H9 (cell line): ENCODE measurements at regions not wholly inside any gene's neighbourhood (a gene's known extent, or its start where the extent isn't known, plus 50 kb on each side); places are given as distances from the start of the nearest gene placed in this dataset.

Source experiments
- DNase-seq: peaks from one replicate; pipeline ENCODE4 v3.0.0-alpha.2; 2017
- H2AFZ ChIP-seq: one replicate; pipeline ENCODE4 v1.6.1; 2013; ENCODE audit warnings: mild to moderate bottlenecking, low read length, control low read depth, moderate library complexity
- H2AK5ac ChIP-seq: 2 replicates; pipeline ENCODE4 v1.6.1; 2013; ENCODE audit warnings: low read length, control low read depth, mixed read lengths; ENCODE audit not compliant: insufficient read length
- H2BK120ac ChIP-seq: one replicate; pipeline ENCODE4 v1.6.1; 2013; ENCODE audit warnings: low read depth, mild to moderate bottlenecking, low read length, control low read depth, inconsistent platforms; ENCODE audit not compliant: poor library complexity, severe bottlenecking
- H2BK12ac ChIP-seq: 2 replicates; pipeline ENCODE4 v1.6.1; 2013; ENCODE audit warnings: low read length, control low read depth, mixed read lengths, low read depth; ENCODE audit not compliant: insufficient read length
- H2BK15ac ChIP-seq: 2 replicates; pipeline ENCODE4 v1.6.1; 2013; ENCODE audit warnings: low read depth, low read length, control low read depth
- H2BK20ac ChIP-seq: one replicate; pipeline ENCODE4 v1.6.1; 2013; ENCODE audit warnings: low read depth, mild to moderate bottlenecking, low read length, control low read depth, inconsistent platforms; ENCODE audit not compliant: poor library complexity, severe bottlenecking
- H2BK5ac ChIP-seq: 2 replicates; pipeline ENCODE4 v1.6.1; 2013; ENCODE audit warnings: low read length, control low read depth, mixed read lengths; ENCODE audit not compliant: insufficient read length
- H3K14ac ChIP-seq: 2 replicates; pipeline ENCODE4 v1.6.1; 2013; ENCODE audit warnings: low read length, control low read depth; ENCODE audit not compliant: insufficient read depth
- H3K18ac ChIP-seq: 2 replicates; pipeline ENCODE4 v1.6.1; 2013; ENCODE audit warnings: low read depth, mild to moderate bottlenecking, mixed read lengths, low read length, control low read depth; ENCODE audit not compliant: insufficient read length
- H3K23ac ChIP-seq: 2 replicates; pipeline ENCODE4 v1.6.1; 2013; ENCODE audit warnings: low read length, control low read depth, mixed read lengths, low read depth; ENCODE audit not compliant: insufficient read length
- H3K23me2 ChIP-seq: 2 replicates; pipeline ENCODE4 v1.6.1; 2013; ENCODE audit warnings: low read depth, mild to moderate bottlenecking, mixed read lengths, low read length, control low read depth; ENCODE audit not compliant: insufficient read length, poor library complexity, severe bottlenecking
- H3K27ac ChIP-seq: 2 replicates; pipeline ENCODE4 v1.5.1; 2013; ENCODE audit warnings: low read length, control low read depth, mixed read lengths, low read depth; ENCODE audit not compliant: insufficient read length
- H3K27me3 ChIP-seq: 2 replicates; pipeline ENCODE4 v1.6.1; 2013; ENCODE audit warnings: low read length, control low read depth, inconsistent platforms; ENCODE audit not compliant: insufficient read depth
- H3K4ac ChIP-seq: 2 replicates; pipeline ENCODE4 v1.6.1; 2013; ENCODE audit warnings: low read depth, mild to moderate bottlenecking, control low read depth, inconsistent platforms, low read length, moderate library complexity
- H3K4me1 ChIP-seq: 2 replicates; pipeline ENCODE4 v1.6.1; 2013; ENCODE audit warnings: low read length, control low read depth, inconsistent platforms; ENCODE audit not compliant: insufficient read depth
- H3K4me2 ChIP-seq: 2 replicates; pipeline ENCODE4 v1.6.1; 2013; ENCODE audit warnings: low read length, control low read depth, mixed read lengths; ENCODE audit not compliant: insufficient read length, insufficient read depth
- H3K56ac ChIP-seq: 2 replicates; pipeline ENCODE4 v1.6.1; 2013; ENCODE audit warnings: low read depth, mild to moderate bottlenecking, mixed read lengths, low read length, control low read depth; ENCODE audit not compliant: insufficient read length
- H3K79me1 ChIP-seq: 2 replicates; pipeline ENCODE4 v1.6.1; 2013; ENCODE audit warnings: low read depth, mild to moderate bottlenecking, moderate library complexity, low read length, control low read depth, inconsistent platforms; ENCODE audit not compliant: insufficient read depth, poor library complexity, severe bottlenecking
- H3K79me2 ChIP-seq: 2 replicates; pipeline ENCODE4 v1.6.1; 2013; ENCODE audit warnings: low read length, control low read depth, inconsistent platforms; ENCODE audit not compliant: insufficient read depth
- H3K9ac ChIP-seq: 2 replicates; pipeline ENCODE4 v1.6.1; 2013; ENCODE audit warnings: low read length, control low read depth, mixed read lengths; ENCODE audit not compliant: insufficient read length; ENCODE audit errors: extremely low read depth
- H3K9me3 ChIP-seq: one replicate; pipeline ENCODE4 v1.6.1; 2013; ENCODE audit warnings: low read depth, low read length, inconsistent platforms; ENCODE audit not compliant: control insufficient read depth
- H3T11ph ChIP-seq: one replicate; pipeline ENCODE4 v1.6.1; 2013; ENCODE audit warnings: mild to moderate bottlenecking, low read length, control low read depth, inconsistent platforms
- H4K20me1 ChIP-seq: one replicate; pipeline ENCODE4 v1.6.1; 2013; ENCODE audit not compliant: control insufficient read depth, insufficient read length, insufficient read depth
- H4K5ac ChIP-seq: 2 replicates; pipeline ENCODE4 v1.6.1; 2013; ENCODE audit warnings: low read depth, mild to moderate bottlenecking, mixed read lengths, low read length, control low read depth; ENCODE audit not compliant: insufficient read length
- H4K8ac ChIP-seq: replicated peaks from 2 replicates; pipeline ENCODE4 v1.6.1; 2013; ENCODE audit warnings: low read length, control low read depth, mixed read lengths, low read depth; ENCODE audit not compliant: insufficient read length
- H4K91ac ChIP-seq: 2 replicates; pipeline ENCODE4 v1.6.1; 2013; ENCODE audit warnings: low read depth, mild to moderate bottlenecking, moderate library complexity, mixed read lengths, low read length, control low read depth; ENCODE audit not compliant: insufficient read length
- H3K27ac Mint-ChIP-seq, 3 experiments: 2 replicates in 2 of 3; 3 replicates in 1 of 3; pipeline ENCODE4 v1.8.0; 2020 to 2021; ENCODE audit warnings: mixed read lengths in 3 of 3, mild to moderate bottlenecking in 1 of 3, moderate library complexity in 1 of 3
- H3K27me3 Mint-ChIP-seq: 2 replicates; pipeline ENCODE4 v1.8.0; 2021; ENCODE audit warnings: low read depth, mild to moderate bottlenecking, moderate library complexity, mixed read lengths
- H3K36me3 Mint-ChIP-seq, 3 experiments: 2 replicates in 2 of 3; 3 replicates in 1 of 3; pipeline ENCODE4 v1.8.0; 2020 to 2021; ENCODE audit warnings: low read depth in 3 of 3, mixed read lengths in 3 of 3; ENCODE audit not compliant: insufficient read depth in 1 of 3
- H3K4me1 Mint-ChIP-seq, 2 experiments: 2 replicates each; pipeline ENCODE4 v1.8.0; 2020; ENCODE audit warnings: mixed read lengths in 2 of 2
- H3K4me3 Mint-ChIP-seq, 2 experiments: 2 replicates in 1 of 2; 3 replicates in 1 of 2; pipeline ENCODE4 v1.8.0; 2020 to 2021; ENCODE audit warnings: mild to moderate bottlenecking in 2 of 2, mixed read lengths in 2 of 2, moderate library complexity in 1 of 2
- H3K9me3 Mint-ChIP-seq, 2 experiments: 2 replicates in 1 of 2; 3 replicates in 1 of 2; pipeline ENCODE4 v1.8.0; 2020; ENCODE audit warnings: mild to moderate bottlenecking in 2 of 2, mixed read lengths in 2 of 2, moderate library complexity in 1 of 2
- WGBS: extraction: QIAGEN DNeasy Blood & Tissue Kit; methylation state at CpG from one replicate; pipeline ENCODE4 v1.1.7; 2013; ENCODE audit warnings: missing lambda C conversion rate, low lambda C conversion rate, mixed read lengths; ENCODE audit not compliant: insufficient read length; ENCODE audit errors: extremely low coverage; 5-methylcytosine and 5-hydroxymethylcytosine counted together
- TF ChIP-seq, protein P1 (sequence below): fragments of 200-600 bp; sonication (generic); conservative IDR thresholded peaks from 3 replicates; pipeline ENCODE4 v1.8.0; 2021; ENCODE audit warnings: antibody characterized with exemption, mild to moderate bottlenecking

DNA sequence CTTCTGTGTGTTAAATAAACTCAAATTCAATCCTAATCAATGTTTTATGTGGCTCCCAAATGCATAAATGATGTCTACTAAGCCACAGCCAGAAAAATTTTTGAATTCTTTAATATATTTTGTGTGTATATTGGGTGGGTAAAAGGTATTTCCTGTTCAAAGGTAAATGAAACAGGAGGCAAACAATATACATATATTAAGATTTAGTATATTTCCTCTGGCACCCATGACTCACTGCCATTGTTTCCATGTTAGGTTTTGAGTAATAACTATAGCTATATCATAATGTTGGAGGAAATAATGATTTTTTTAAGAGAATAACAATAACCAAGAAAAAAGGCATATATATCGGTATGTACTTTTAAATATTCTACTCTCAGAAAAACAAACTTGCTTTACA, 1071.9 kb upstream of the CDH10 start:
- H3K36me3 Mint-ChIP-seq: no peaks in the 10 kb centered on the region
- H3K4me3 Mint-ChIP-seq: no peak overlapping the region
- no peak overlapping the region for H3K56ac ChIP-seq

More for the DNA sequence above, 1071.9 kb upstream of the CDH10 start:
- Histone ChIP-seq H2BK20ac (no peak overlapping the region), H4K20me1 (no peaks in the 10 kb centered on the region), H2AK5ac (no peak overlapping the region), H3K18ac (no peak overlapping the region), H3K4me1 (no peaks in the 10 kb centered on the region), H3K4me2 (no peak overlapping the region), H2BK15ac (no peak overlapping the region), H3T11ph (no peak overlapping the region), H4K8ac (no peak overlapping the region), H2BK5ac (no peak overlapping the region), H3K4ac (no peak overlapping the region), H3K27ac (no peak overlapping the region), H3K23ac (no peak overlapping the region), H3K9ac (no peak overlapping the region), H2AFZ (no peak overlapping the region), H3K79me1 (no peaks in the 10 kb centered on the region), H2BK120ac (no peak overlapping the region), H2BK12ac (no peak overlapping the region), H3K9me3 (no peaks in the 10 kb centered on the region), H4K91ac (no peak overlapping the region), H4K5ac (no peak overlapping the region), H3K79me2 (no peaks in the 10 kb centered on the region), H3K27me3 (no peaks in the 10 kb centered on the region), H3K23me2 (no peaks in the 10 kb centered on the region), H3K14ac (no peak overlapping the region)
- H3K4me1 Mint-ChIP-seq: peaks cover 6 to 7% of the 10 kb centered on the region in 2 experiments
- no CpG with 5 or more reads among the region's 1 CpG for WGBS
- H3K27me3 Mint-ChIP-seq: no peaks in the 10 kb centered on the region
- H3K9me3 Mint-ChIP-seq: no peaks in the 10 kb centered on the region
- TF ChIP-seq, protein P1, sequence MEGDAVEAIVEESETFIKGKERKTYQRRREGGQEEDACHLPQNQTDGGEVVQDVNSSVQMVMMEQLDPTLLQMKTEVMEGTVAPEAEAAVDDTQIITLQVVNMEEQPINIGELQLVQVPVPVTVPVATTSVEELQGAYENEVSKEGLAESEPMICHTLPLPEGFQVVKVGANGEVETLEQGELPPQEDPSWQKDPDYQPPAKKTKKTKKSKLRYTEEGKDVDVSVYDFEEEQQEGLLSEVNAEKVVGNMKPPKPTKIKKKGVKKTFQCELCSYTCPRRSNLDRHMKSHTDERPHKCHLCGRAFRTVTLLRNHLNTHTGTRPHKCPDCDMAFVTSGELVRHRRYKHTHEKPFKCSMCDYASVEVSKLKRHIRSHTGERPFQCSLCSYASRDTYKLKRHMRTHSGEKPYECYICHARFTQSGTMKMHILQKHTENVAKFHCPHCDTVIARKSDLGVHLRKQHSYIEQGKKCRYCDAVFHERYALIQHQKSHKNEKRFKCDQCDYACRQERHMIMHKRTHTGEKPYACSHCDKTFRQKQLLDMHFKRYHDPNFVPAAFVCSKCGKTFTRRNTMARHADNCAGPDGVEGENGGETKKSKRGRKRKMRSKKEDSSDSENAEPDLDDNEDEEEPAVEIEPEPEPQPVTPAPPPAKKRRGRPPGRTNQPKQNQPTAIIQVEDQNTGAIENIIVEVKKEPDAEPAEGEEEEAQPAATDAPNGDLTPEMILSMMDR: no peak
- H3K27ac Mint-ChIP-seq: no peak overlapping the region
- no peak for DNase-seq
